OCI-LY3 (cell line): ENCODE measurements at regions not wholly inside any gene's neighbourhood (a gene's known extent, or its start where the extent isn't known, plus 50 kb on each side); places are given as distances from the start of the nearest gene placed in this dataset.
A peak's percentile ranks its signal among the peaks of the same experiment; 100 is the strongest.

ENCODE experiments used
- H2AFZ ChIP-seq: fragments of 200-600, 300-600 bp; shearing (Covaris generic); 2 replicates; pipeline ENCODE4 v1.6.0; 2014; ENCODE audit warnings: antibody characterized with exemption, low read depth, low read length
- H3K27ac ChIP-seq: fragments of 200-600, 300-600 bp; sonication (generic); 2 replicates; pipeline ENCODE4 v1.5.1; 2014; ENCODE audit warnings: mild to moderate bottlenecking, low read length, moderate library complexity, mixed read lengths
- H3K27me3 ChIP-seq: fragments of 200-600, 300-600 bp; sonication (generic); 2 replicates; pipeline ENCODE4 v1.6.1; 2014; ENCODE audit warnings: low read depth, low read length, mixed read lengths
- H3K36me3 ChIP-seq: fragments of 200-600, 300-600 bp; sonication (generic); replicated peaks from 2 replicates; pipeline ENCODE3; 2014; ENCODE audit warnings: low read depth, low read length, mixed read lengths
- H3K4me1 ChIP-seq: fragments of 300-600, 200-600 bp; sonication (generic); 2 replicates; pipeline ENCODE4 v1.6.1; 2014; ENCODE audit warnings: low read length, mixed read lengths
- H3K4me2 ChIP-seq: fragments of 200-600, 300-600 bp; sonication (generic); 2 replicates; pipeline ENCODE4 v1.6.1; 2014; ENCODE audit warnings: low read length, mixed read lengths
- H3K4me3 ChIP-seq: fragments of 300-600, 200-600 bp; sonication (generic); 2 replicates; pipeline ENCODE4 v1.5.1; 2014; ENCODE audit warnings: antibody characterized with exemption, mild to moderate bottlenecking, low read length, moderate library complexity
- H3K79me2 ChIP-seq: fragments of 300-600, 200-600 bp; shearing (Covaris generic); 2 replicates; pipeline ENCODE4 v1.6.1; 2014; ENCODE audit warnings: mild to moderate bottlenecking, low read length, mixed read lengths
- H3K9ac ChIP-seq: fragments of 300-600, 200-600 bp; shearing (Covaris generic); 2 replicates; pipeline ENCODE4 v1.6.0; 2014; ENCODE audit warnings: mild to moderate bottlenecking, low read length, moderate library complexity
- H3K9me3 ChIP-seq: fragments of 200-600, 300-600 bp; shearing (Covaris generic); 2 replicates; pipeline ENCODE4 v1.6.1; 2014; ENCODE audit warnings: low read length, mixed read lengths; ENCODE audit not compliant: insufficient read depth
- H4K20me1 ChIP-seq: fragments of 200-600, 300-600 bp; sonication (generic); 2 replicates; pipeline ENCODE4 v1.6.1; 2016; ENCODE audit warnings: low read length, mixed read lengths; ENCODE audit not compliant: insufficient read depth
- CTCF ChIP-seq: fragments of 200-600, 300-600 bp; sonication (generic); IDR thresholded peaks from 2 replicates; pipeline ENCODE4 v1.5.1; 2014; ENCODE audit warnings: antibody characterized with exemption, low read length, low read depth
- EZH2phosphoT487 ChIP-seq: fragments of 200-600 bp; shearing (Covaris generic); IDR thresholded peaks from 2 replicates; pipeline ENCODE4 v1.6.1; 2018; ENCODE audit warnings: antibody characterized with exemption, mixed run types, low read depth

GRCh38 chr22:48001101-48001500, 1238.7 kb downstream of the TBC1D22A start:
- no peaks in the 10 kb centered on the region for H3K36me3 ChIP-seq
- no peaks in the 10 kb centered on the region for H4K20me1 ChIP-seq
- H3K27me3 ChIP-seq = no peaks in the 10 kb centered on the region
- no peak overlapping the region for H3K9ac ChIP-seq
- H3K79me2 ChIP-seq = no peaks in the 10 kb centered on the region
- TF ChIP-seq CTCF (no peak), EZH2phosphoT487 (no peak)
- peaks cover 18% of the 10 kb centered on the region for H3K4me1 ChIP-seq
- H2AFZ ChIP-seq = no peak overlapping the region
- no peak overlapping the region for H3K27ac ChIP-seq
- no peak overlapping the region for H3K4me3 ChIP-seq
- no peak overlapping the region for H3K4me2 ChIP-seq
- peaks cover 7% of the 10 kb centered on the region; the same call in 1 of the 2 replicates for H3K9me3 ChIP-seq

GRCh38 chr22:47997612-47998011, 1235.2 kb downstream of the TBC1D22A start:
- TF ChIP-seq EZH2phosphoT487 (no peak), CTCF (no peak)
- H4K20me1 ChIP-seq = no peaks in the 10 kb centered on the region
- peaks cover 5% of the 10 kb centered on the region for H3K36me3 ChIP-seq
- H3K27ac ChIP-seq = no peak overlapping the region
- no peaks in the 10 kb centered on the region for H3K79me2 ChIP-seq
- no peaks in the 10 kb centered on the region for H3K27me3 ChIP-seq
- no peak overlapping the region for H3K4me2 ChIP-seq
- H3K9me3 ChIP-seq = peaks cover 7% of the 10 kb centered on the region; the same call in 1 of the 2 replicates
- H3K9ac ChIP-seq = no peak overlapping the region
- peaks cover 30% of the 10 kb centered on the region for H3K4me1 ChIP-seq
- no peak overlapping the region for H3K4me3 ChIP-seq
- no peak overlapping the region for H2AFZ ChIP-seq

- Histone ChIP-seq H3K4me3 (no peak overlapping the region; the same call in 1 of the 2 replicates), H3K4me2 (peak overlapping the region; percentile 38), H3K27ac (peak overlapping the region; percentile 78), H4K20me1 (no peaks in the 10 kb centered on the region), H2AFZ (no peak overlapping the region), H3K36me3 (peaks cover 5% of the 10 kb centered on the region), H3K9ac (peak overlapping the region; percentile 22; the same call in 1 of the 2 replicates), H3K4me1 (peaks cover 30% of the 10 kb centered on the region), H3K9me3 (peaks cover 7% of the 10 kb centered on the region; the same call in 1 of the 2 replicates), H3K27me3 (no peaks in the 10 kb centered on the region), H3K79me2 (no peaks in the 10 kb centered on the region)
- no peak for TF ChIP-seq CTCF
Observed at GRCh38 chr22:47997052-47997590, 1234.7 kb downstream of the TBC1D22A start.

- TF ChIP-seq CTCF = no peak
- TF ChIP-seq EZH2phosphoT487 = no peak
- H2AFZ ChIP-seq = no peak overlapping the region
- H3K79me2 ChIP-seq = no peaks in the 10 kb centered on the region
- peak overlapping the region; percentile 63 for H3K4me2 ChIP-seq
- H3K4me1 ChIP-seq = peaks cover 30% of the 10 kb centered on the region
- no peak overlapping the region for H3K4me3 ChIP-seq
- H3K27me3 ChIP-seq = no peaks in the 10 kb centered on the region
- H3K9me3 ChIP-seq = peaks cover 7% of the 10 kb centered on the region; the same call in 1 of the 2 replicates
- no peaks in the 10 kb centered on the region for H4K20me1 ChIP-seq
- peaks cover 5% of the 10 kb centered on the region for H3K36me3 ChIP-seq
- no peak overlapping the region for H3K9ac ChIP-seq
- H3K27ac ChIP-seq = peak overlapping the region; percentile 78
Observed at GRCh38 chr22:47996446-47996857, 1234.0 kb downstream of the TBC1D22A start.
